ENCODE measurements at regions not wholly inside any gene's neighbourhood (a gene's known extent, or its start where the extent isn't known, plus 50 kb on each side); places are given as distances from the start of the nearest gene placed in this dataset.

DNA sequence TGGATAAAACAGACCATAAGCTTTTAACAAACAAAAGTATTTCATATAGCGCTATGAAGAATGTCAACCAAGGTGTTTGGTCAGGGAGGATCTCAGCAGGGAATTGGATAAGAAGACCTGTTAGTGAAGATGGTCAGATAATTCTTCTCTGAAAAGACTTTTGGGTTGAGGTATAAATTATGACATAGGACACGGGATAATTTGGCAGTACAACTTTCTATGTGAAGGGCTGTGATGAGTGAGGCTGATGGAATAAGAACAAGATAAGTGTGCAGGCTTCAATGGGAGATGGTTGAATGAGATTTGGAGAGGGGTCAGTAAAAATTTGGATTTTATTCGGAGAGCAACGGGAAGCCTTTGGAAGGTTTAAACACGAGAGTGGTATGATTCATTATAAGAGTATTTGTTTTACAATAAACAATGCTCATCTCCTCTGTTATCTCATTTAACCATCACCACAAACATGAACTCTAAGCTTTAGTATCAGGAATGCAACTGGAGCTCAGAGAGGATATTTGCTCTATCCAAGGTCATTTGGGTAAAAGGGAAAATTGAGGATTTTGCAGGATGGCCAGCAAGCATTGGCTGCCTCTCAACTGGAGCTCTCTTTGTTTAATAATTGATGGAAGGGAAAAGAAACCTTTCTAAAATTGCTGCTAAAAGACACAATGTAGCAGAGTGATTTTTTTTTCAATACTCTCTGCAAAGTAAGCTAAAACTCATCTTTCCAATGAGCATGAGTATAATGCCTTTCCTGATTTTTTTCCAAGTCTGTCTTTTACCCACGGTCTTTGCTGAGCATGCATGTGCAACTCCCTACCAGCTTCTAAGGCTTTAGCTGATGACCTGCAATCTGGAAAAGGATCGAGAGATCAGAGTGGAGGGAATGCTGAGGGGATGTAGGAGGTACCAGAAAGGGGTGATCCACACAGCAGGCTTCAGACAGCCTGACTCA, 534.0 kb downstream of the CBLN4 start:
- DNase-seq (ENCODE audit: insufficient read length, low spot score) (no peak), FAIRE-seq (no peak)
- TF ChIP-seq, protein P1, sequence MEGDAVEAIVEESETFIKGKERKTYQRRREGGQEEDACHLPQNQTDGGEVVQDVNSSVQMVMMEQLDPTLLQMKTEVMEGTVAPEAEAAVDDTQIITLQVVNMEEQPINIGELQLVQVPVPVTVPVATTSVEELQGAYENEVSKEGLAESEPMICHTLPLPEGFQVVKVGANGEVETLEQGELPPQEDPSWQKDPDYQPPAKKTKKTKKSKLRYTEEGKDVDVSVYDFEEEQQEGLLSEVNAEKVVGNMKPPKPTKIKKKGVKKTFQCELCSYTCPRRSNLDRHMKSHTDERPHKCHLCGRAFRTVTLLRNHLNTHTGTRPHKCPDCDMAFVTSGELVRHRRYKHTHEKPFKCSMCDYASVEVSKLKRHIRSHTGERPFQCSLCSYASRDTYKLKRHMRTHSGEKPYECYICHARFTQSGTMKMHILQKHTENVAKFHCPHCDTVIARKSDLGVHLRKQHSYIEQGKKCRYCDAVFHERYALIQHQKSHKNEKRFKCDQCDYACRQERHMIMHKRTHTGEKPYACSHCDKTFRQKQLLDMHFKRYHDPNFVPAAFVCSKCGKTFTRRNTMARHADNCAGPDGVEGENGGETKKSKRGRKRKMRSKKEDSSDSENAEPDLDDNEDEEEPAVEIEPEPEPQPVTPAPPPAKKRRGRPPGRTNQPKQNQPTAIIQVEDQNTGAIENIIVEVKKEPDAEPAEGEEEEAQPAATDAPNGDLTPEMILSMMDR (IDR thresholded peaks at IDR 0.05; ENCODE audit: insufficient read depth, missing control alignments) = no peak

DNA sequence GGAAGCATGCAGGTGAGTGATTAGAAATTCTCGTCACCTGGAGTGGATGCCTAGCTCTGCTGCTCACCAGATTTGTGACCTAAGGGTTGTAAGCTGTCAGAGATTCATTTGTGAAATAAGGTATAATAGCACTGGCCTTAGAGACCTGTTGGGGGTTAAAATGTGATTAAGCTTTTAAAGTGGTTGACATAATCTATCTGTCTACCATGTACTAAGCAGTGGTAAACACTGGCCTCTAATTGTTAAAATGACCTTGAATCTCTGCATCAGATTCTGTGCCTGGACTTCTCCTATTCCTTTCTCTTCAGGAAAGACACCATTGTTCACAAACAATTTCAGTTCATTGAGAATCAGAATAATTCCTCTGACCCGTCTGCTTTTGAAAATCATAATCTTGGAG, 536.2 kb downstream of the CBLN4 start:
- DNase-seq (ENCODE audit: insufficient read length, low spot score) (no peak), FAIRE-seq (no peak)
- TF ChIP-seq, protein P1 (IDR thresholded peaks at IDR 0.05; ENCODE audit: insufficient read depth, missing control alignments) = no peak

DNA sequence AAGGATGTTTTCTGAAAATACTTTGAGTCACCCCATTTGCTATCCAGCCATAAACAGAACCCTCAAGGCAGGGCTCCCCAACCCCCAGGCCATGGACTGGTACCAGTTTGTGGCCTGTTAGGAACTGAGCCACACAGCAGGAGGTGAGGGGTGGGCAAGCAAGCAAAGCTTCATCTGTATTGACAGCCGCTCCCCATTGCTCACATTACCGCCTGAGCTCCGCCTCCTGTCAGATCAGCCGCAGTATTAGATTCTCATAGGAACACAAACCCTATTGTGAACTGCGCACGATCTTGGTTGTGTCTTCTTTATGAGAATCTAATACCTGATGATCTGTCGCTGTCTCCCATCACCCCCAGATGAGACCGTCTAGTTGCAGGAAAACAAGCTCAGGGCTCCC, 543.8 kb downstream of the CBLN4 start:
- DNase-seq (ENCODE audit: insufficient read length, low spot score) (no peak), FAIRE-seq (no peak)

DNA sequence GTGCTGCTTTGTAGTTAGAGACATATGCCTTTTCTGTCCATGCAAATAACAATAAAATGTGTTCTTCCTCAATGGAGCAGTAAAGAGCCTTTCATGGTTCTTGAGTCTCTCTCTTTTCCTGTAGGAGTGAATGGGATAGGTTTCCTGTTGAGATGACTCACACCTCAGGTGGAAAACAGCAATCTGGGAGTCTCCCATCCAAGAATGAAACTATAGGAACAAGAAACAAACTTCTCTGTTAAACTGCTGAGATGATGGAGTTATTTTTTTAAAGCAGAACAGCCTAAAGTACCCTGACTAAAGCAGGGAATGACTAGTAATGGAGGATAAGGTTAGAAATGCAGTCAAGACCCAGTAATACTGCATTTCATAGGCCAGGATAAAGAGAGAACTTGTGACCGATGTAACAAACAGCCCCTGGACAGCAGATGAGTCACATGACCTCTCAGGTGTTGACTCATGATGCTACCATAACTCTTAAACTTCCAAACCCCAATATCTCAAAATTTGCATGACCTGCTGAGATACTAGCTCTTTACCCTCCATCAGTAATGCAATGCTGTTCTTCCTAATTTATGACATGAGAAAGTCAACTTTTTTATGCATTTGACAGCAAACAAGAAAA, 548.9 kb downstream of the CBLN4 start:
- DNase-seq (ENCODE audit: insufficient read length, low spot score) = no peak
- TF ChIP-seq, protein P1 (IDR thresholded peaks at IDR 0.05; ENCODE audit: insufficient read depth, missing control alignments) = no peak
- FAIRE-seq = no peak

More for the DNA sequence above, 543.8 kb downstream of the CBLN4 start:
- TF ChIP-seq, protein P1 (IDR thresholded peaks at IDR 0.05; ENCODE audit: insufficient read depth, missing control alignments) = no peak

DNA sequence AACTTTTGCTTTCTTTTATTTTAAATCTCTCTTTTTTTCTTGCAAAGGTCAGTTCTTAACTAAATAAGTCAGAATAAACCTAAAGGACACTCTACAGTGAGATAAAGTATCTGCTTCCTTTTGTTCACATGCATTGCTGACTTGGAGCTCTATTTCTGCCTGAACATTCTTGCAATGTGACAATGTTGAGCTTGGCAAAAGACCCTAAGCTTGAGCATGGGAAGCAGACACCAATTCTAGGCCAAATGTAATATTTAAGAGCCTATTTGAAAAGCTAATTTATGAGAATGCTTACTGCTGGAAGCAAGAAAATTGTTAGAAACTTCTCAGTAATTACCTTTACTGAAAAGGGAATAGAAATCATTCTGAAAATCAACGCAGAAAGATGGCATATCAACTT, 556.2 kb downstream of the CBLN4 start:
- no peak for DNase-seq (ENCODE audit: insufficient read length, low spot score)
- TF ChIP-seq, protein P1 (IDR thresholded peaks at IDR 0.05; ENCODE audit: insufficient read depth, missing control alignments) = no peak
- no peak for FAIRE-seq

DNA sequence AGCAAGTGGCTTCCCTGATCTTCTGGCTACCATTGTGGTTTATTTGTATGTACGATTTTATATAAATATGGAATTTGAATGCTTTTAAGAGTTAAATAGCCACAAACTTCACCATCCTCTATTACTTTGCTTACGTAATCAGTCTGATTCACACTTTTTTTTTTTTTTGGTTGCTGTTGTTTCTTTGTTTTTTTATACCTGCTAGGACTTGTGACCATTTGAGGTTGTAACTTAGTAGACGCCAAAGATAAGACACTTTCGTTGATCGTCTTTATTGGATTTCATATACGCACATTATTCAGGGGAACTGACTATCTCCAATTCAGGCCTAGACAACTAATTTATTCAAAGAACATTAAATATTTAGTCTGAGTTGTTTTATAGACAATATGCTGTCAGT, 559.0 kb downstream of the CBLN4 start:
- TF ChIP-seq, protein P1 (IDR thresholded peaks at IDR 0.05; ENCODE audit: insufficient read depth, missing control alignments) = no peak
- DNase-seq (ENCODE audit: insufficient read length, low spot score) (no peak), FAIRE-seq (no peak)

DNA sequence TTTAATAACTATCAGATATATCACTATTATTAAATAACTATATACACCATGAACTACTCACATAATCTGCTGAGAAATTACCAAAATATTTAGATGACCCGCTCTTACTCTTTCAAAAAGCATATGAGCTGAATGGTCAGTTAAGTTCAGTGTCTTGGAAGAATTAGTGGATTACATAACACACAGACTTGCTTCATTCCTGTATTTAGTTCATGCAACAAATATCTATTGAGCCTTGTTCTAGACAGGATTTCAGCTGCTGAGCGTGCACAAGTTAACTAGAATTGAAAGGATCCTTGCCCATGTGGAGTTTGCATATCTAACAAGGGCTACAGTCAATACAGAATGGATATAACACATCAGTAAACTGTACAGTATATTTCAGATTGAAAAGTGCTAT, 566.2 kb downstream of the CBLN4 start:
- FAIRE-seq = no peak
- DNase-seq (ENCODE audit: insufficient read length, low spot score) = no peak
- TF ChIP-seq, protein P1 (IDR thresholded peaks at IDR 0.05; ENCODE audit: insufficient read depth, missing control alignments) = no peak

Data from D721Med (cell line).